Stimulated activated CD4-positive, alpha-beta T cell treated with anti-CD3 and anti-CD28 coated beads, Interleukin-1b, Interleukin-23, amount 100 ng/mL, for 48 hours (primary cell): ENCODE measurements at regions not wholly inside any gene's neighbourhood (a gene's known extent, or its start where the extent isn't known, plus 50 kb on each side); places are given as distances from the start of the nearest gene placed in this dataset.

Experiments used
- DNase-seq: peaks from one replicate; pipeline ENCODE4 v3.0.0-alpha.2; 2020

DNA sequence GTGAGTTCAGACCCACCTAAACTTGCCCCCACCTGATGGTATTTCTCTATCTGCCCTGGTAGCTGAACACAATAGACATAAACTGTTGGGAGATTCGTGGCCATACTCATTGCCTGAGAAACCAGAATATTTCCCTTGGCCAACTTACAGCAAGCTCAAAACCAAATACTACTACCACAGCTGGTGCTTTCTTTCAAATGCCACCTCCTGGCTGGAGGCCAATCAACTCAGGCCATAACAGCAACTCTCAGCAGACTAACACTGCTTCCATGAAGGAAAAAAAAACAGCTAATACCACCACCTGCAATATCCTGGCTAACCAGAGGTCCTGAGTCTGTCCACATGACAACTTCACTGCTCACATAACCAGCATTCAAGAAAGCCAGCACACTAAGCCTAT lies 373.1 kb downstream of the CMPK2 start:
- DNase-seq: no peak

DNA sequence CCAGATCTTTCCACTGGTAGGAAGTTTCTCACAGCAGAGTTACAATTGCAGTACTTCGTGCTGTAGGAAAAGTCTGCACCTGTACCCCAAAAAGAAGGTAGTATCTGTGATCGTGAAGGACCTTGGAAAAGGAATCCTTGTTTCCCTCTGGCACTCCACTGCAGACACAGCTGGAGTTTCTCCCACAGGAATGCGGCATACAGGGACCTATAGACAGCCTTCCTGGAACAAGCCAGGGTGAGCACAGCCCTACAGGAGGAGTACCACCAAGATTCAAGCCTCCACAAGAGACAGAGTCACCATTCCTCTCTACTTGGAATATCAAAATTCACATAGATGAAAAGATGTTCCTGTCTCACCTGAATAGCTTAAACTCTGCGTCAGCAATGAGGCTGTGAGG lies 372.4 kb downstream of the CMPK2 start:
- DNase-seq: no peak

DNA sequence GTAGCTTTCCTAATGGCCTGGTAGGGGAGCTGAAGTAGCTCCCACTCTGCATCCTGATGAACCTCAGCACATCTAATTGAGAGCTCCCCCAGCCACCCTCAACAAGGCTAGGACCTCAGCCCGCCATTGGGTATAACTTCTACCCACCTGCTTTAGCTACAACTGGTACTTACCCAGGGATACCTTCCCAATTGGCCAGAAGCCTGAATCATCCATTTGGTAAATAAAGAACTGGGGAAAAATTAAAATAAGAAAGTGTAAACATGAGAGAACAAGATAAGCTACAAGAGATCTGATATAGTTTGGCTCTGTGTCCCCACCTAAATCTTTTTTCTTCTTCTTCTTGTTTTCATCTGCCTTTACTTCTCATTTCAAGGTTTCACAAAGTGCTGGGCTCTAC lies 372.0 kb downstream of the CMPK2 start:
- no peak for DNase-seq

DNA sequence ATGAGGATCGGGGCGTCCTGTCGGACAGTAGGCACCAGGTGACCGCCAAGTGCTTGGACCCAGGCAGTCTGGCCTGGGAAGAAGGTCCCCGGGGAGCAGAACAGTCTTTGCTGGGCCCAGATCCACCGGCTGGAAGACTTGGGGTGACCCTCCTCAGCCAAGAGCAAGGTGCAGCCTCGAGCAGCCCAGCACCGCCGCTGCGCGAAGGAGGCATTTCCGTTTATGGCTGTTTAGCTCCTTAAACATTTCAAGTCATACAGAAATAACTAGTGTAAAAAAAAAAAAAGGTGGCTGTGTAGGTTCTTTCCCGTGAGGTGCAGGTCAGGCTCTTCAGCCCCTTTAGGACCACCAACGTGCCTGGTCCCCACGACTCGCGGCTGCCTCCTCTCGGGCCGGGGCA lies 370.2 kb downstream of the CMPK2 start:
- no peak for DNase-seq

DNA sequence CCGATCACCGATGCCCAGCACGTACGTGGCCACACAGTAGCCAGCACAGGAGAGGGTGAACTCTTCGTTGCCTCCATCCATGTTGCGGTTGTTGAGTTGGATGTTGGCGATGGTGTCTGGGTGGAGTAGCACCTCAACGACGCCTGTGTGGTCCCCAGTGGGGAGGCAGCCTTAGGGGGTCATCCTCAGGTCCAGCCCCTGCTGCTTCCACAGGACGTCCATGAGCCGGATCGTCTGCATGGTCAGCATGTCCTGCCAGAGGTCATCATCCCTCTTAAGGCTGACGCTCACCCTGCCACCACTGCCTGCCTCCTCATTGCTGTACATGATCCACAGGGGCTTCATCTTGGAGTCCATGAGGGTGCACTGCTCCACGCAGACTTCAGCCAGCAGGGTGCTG lies 369.3 kb downstream of the CMPK2 start:
- no peak for DNase-seq

DNA sequence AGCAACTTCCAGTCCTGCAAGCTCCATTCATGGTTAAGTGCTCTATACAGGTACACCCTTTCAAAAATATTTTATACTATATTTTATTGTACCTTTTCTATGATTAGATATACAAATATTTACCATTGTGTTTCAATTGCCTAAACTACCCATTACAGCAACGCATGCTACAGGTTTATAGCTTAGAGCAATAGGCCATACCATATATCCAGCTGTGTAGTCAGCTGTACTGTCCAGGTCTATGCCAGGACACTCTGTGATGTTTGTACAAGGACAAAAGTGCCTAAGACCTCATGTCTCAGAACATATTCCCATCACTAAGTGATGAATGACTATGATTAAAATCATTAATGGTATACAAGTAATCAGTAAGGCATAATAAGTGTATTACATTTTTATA lies 368.7 kb downstream of the CMPK2 start:
- DNase-seq: no peak

DNA sequence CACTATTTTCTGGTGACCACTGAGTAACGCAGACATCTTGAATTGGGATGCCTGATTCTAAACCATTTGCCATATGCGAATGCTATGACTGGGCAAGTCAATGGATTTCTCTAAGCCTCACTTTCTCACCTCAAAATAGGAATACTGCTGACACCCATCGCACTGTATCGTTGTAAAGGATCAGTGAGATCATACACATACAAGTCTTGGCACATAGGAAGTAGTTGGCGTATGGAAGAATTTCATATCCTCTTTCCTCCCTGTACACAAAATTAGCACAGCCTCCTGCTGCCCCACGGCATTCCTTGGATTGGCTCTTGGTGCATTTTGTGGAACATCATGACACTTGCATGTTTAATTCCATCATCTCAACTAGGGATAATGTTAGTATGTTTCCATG lies 366.9 kb downstream of the CMPK2 start:
- no peak for DNase-seq

DNA sequence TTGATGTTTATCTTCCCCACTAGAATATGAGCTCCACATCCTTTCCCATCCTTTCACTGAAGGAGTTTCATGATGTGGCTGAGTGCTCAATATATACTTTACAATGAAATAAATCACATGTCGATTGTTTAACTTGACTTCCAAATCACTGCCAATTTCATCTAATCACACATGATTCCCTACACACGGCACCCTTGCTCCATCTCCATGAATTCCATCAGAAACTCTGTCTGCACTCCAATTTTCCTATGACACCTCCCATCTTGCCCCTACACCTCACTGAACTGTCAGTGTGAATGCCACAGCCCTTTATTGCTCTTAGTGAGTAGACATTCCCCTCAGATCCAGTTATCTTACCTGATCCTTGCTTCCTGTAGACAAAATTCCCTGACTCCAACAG lies 366.0 kb downstream of the CMPK2 start:
- no peak for DNase-seq

DNA sequence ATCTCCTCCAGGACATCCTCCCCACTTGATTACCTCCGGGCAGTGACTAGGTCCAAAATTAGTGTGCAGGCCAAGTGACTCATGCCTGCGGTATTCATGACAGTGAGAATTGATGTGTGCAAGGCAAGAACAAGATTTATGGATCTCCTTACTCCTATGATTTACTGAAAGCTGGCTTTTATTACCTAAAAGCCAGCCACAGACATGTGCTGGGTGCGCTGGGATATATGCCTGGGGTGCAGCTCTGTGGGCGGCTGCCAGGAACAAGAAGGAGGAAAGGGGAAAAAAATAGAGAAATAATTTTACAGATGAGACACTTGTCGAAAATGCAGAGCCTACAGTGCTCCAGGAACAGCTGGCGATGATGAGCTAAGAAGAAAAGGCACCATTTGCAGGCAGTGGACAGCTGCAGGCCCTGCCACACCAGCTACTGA lies 359.3 kb downstream of the CMPK2 start:
- no peak for DNase-seq

DNA sequence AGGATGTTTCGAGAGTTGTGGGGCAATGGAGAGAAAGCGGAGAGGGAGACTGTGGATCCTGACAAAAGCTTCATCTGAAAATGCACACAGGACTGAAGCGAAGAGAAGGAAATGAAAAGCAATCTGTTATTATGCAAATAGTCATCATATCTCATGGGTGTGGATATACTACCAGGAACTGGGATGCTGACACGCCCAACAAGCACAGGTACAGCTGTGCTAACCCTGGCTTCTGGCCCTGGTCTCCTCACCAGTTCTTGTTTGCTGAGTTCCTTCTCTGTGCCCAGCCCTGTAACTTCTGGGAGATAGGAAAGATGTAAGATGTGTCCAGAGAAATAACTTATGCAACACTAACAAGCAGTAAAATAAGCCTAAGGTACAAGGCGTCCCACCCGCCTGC lies 358.8 kb downstream of the CMPK2 start:
- DNase-seq: no peak

DNA sequence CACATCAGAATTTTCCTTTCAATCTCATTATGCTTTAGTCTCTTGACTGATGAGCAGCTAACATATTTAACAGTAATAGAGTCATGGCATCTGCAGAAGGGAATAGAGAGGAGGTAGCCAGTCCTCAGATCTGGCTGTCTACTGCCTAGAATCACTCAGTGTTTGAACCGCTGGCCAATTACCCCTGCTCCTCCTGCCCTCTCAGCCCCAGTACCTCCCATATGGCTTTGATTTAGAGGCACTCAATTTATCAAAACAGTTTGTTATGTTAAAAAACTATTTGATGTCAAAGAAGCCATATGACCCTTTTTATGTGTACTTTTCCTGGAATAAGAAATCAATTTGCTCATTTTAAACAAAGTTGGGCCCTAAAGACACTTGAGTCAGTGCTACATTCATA lies 355.2 kb downstream of the CMPK2 start:
- no peak for DNase-seq

DNA sequence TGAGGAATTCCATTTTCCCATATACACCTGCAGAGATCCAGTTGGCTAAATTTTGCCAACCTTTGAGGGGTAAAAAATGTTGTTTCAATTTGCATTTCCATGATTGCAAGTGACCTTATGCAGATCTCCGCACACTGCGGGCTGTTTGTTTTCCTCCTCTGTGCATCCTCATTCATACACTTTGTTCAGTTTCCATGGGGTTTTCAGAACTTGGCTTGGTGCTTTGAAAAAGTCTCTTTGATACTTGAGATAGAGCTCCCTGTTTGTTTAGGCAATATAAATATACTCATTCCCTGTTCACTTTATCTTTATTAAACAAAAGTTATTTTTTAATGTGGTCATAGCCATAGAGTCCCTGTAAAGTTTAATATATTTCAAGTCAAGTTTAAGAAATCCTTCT lies 353.1 kb downstream of the CMPK2 start:
- DNase-seq: no peak

DNA sequence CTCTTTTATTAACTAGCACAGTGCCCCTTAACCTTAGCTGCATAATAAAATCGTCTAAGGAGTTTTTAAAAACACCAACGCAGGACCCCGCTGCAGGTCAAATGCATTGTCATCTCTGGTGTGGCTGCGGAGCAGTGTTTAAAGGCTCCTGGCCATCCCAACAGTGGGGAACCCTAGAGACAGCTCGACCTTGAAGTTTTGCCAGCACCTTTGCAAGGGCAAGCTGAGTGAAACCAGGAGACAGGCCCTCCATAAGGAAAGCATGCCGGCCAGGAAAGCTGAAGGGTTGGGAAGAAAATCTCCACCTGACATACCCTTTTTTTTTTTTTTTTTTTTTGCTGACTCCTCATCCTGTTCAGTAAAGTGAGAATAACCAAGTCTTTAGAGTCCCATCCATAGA lies 349.0 kb downstream of the CMPK2 start:
- DNase-seq: no peak

DNA sequence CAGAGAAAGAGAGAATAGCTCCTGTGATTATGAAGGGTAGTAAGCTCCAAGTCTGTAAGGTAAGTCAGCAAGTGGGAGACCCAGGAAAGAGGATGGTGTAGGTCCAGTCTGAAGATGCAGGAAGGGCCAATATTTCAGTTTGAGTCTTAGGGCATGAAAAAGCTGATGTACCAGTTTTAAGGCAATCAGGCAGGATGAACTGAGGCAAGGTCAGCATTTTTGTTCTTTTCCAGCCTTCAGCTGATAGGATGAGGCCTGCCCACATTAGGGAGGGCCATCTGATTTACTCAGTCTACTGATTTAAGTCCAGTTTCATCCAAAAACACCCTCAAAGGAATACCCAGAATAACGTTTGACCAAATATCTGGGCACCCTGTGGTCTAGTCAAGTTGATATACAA lies 347.3 kb downstream of the CMPK2 start:
- no peak for DNase-seq

DNA sequence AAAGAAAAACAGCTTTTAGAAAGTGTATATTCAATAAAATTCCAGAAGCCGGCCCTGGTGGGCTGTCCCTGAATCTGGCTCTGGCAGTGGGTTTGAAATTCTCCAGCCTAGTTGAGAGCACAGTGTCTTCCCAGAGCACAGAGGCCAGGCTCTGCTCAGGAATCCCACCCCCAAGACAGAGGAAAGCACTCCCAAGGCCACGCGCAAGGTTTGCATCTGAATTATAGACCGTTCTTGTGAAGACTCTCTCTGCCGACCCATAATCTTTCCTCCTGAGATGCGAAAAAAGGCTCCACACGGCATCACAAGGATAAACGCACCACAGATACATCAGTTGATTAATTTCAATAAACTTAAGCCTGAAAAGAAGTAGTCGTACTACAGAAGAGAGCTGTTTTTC lies 342.2 kb downstream of the CMPK2 start:
- no peak for DNase-seq

DNA sequence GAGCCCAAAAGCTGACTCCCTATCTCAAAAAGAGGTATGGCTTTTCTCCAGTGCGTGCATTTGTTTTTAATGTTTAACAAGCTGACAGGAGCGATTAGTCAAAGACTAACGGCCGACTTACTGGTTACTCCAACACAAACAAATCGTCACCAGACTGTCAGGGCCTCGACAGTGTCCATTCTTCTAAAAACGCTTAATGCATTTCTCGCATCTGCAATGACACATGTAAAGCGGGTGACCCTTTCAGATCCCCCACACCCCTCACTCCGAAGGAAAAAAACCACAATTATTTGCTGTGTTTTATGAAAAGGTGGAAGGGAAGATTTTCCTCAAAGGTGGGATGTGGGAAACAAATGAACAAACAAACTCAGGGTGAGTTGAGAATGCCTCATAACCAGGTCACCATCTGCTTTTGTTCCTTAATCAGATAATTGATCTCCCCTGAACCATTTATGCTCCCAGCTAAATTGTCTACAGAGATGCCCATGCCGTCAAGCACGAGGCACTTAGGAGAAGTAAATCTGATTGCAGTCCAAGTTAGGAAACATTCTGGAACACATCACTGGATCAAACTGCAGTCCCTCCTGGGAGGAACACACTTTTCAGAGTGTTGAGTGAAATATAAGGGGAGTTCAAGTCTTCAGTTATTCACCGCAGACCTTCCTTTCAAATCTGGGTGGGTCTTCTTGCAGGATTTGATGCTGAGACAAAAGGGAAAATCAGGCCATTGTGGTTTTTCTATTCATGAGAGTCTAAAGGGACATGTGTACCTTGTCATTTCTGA lies 340.8 kb downstream of the CMPK2 start:
- no peak for DNase-seq

DNA sequence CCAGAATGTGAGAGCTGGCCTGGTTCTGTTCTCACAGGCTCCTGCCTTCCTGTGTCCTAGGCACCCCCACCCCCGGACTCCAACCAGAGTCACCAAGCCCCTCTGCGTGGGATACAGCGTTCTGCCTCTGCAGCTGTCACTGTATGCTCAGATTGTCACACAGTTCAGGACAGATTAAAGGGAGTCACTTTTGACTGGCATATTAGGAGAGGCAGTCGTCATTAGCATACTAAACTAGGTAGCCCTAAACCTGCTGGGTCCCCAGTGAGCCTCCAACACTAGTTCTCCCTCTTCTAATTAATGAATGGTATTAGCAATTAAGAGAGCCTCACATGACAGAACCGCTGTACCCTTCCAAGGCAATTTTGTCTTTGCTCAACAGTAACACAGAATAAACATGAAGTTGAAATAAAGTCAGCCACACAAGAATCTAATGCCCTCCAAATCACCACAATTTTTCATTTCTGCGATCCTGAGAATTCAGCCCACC lies 340.2 kb downstream of the CMPK2 start:
- no peak for DNase-seq

DNA sequence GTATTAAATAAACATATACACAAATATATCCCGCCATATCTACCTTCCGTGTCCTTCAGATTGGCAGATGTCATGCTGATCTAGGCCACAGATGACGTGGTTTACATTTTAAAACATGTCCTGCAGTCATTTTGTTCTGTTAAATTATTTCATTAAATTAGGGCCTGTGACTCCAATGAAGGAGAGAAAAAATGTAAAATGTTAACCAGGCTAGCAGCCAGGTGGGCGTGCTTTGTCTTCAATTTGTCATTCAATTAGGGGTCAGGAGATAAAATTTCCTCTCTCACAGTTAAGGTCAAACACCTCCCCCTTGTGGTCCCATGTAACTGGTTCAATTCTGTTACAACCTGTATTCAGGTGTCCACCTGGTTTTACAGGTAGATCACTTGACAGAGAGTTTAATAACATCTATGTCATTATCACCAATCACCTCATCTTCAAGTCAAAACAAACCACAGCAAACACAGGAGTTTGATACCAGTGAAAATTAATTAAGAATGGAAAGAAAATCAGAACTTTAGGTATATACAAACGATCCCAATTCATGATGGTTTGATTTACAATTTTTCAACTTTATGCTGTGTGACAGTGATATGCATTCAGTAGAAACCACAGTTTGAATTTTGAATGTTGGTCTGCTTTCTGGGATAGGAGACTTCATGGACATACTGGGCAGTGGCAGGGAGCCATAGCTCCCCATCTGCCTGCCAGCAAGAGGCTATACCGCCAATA lies 339.4 kb downstream of the CMPK2 start:
- no peak for DNase-seq

DNA sequence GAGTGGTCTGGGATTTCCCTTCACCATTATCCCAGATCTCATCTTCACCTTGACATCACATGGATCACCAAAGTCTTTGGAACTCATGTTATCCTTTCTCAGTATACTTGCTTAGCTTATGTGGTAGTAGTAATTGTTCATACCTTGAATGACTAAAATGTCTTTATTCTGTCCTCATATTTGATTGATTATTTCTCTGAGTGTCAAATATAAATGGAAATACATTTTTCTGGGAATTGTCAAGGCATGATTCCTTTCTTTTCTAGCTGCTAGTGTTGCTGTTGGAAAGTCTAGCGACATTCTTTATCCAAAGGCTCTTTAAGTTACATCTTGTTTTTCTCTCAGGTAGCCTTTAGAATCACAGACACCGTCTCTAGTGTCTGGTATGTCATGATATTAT lies 334.4 kb downstream of the CMPK2 start:
- DNase-seq: no peak

DNA sequence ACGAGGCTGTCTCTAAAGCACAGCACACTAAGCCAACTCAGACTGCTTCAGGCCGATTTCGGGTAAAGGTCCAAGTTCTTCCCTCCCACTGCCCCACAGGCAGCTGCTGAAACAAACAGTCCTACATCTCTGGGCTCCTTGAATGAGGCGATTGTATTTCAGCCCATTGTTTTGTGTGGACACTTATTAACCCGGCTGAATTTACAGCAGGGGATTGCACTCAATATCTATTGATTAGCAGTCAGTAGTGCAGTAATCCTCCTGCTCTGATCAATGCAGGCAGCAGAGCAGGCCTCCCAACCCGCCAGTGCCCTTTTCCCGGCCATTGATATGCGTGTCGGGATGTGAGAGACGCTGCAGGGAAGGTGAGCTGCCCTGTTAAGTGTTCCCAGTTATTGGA lies 330.1 kb downstream of the CMPK2 start:
- DNase-seq: no peak

DNA sequence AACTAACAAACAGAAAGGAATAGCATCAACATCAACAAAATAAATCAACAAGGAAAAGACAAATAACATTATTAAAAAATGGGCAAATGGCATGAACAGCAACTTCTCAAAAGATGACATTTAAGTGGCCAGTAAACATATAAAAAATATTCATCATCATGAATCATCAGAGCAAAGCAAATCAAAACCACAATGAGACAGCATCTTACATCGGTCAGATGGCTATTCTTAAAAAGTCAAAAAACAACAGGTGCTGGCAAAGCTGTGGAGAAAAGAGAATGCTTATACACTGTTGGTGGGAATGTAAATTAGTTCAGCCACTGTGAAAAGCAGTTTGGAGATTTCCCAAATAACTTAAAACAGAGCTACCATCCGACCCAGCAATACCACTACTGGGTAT lies 327.1 kb downstream of the CMPK2 start:
- DNase-seq: no peak

DNA sequence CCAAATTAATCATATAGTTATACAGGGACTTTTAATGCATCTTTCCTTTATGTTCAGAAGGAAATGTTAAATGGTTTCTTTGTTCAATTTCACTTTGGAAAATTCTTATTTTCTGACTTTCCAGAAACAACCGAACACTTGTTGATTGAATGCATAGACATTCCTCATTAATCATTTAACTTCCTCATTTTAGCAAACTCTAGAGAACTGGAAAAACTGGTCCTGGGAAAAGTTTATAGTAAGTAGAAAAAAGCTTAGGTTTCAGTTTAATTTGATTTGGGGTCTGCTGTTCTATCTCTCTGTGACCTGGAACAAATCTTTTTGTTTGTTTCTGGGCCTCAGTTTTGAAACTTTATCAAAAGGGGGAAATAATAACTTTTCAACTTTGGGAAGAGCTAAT lies 320.4 kb downstream of the CMPK2 start:
- DNase-seq: no peak

DNA sequence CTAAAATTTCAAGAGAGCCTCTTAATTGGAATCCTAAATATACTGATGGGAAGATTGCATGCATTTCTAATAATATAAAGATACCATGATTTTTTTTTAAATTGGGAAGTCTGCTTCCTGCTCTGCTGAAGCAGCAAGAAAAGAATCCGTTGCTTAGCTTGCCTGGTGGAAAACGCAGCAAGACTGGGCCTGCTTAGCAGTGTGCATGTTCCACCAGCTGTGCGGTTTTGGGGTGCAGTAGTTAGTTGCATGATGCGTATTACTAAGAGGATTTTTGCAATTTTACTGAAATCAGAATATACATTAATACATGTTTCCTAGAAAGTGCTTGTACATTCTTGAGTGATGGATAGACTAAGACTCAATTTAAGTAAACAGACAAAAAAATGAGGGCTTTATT lies 319.9 kb downstream of the CMPK2 start:
- DNase-seq: no peak

DNA sequence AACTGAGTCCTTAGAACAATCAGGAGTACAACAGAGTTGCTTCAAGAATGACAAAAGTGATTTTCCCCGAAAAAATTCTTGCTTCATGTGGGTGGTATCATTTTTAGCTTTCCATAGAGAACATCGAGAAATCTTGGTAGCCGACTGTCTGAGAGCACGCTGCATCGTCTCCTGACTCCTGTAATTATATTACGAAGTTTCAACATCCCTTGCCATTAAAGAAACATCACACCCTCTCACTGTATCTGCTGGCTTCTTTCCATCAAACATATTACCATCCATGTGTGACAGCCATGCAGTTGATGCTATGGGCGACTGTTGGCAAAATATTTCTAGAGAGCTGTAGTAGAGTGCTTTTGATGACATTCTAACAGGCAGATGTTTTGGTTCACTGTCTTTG lies 311.2 kb downstream of the CMPK2 start:
- DNase-seq: no peak

DNA sequence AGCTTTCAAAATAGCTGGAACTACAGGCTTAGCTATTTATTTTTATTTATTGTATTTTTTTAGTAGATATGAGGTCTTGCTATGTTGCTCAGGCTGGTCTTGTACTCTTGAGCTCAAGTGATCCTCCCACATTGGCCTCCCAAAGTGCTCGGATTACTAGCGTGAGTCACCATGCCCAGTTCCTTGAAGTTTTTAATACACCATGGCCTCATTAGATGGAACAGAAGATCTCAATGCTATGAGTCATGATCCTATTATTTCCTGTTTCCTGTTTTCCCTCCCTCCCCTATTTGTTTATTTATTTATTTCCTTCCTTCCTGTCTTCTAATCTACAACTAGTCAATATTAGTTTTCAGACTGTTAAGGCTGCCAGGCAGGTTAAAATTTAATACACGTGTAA lies 309.0 kb downstream of the CMPK2 start:
- no peak for DNase-seq
